ENCODE measurements at regions not wholly inside any gene's neighbourhood (a gene's known extent, or its start where the extent isn't known, plus 50 kb on each side); places are given as distances from the start of the nearest gene placed in this dataset.

DNA sequence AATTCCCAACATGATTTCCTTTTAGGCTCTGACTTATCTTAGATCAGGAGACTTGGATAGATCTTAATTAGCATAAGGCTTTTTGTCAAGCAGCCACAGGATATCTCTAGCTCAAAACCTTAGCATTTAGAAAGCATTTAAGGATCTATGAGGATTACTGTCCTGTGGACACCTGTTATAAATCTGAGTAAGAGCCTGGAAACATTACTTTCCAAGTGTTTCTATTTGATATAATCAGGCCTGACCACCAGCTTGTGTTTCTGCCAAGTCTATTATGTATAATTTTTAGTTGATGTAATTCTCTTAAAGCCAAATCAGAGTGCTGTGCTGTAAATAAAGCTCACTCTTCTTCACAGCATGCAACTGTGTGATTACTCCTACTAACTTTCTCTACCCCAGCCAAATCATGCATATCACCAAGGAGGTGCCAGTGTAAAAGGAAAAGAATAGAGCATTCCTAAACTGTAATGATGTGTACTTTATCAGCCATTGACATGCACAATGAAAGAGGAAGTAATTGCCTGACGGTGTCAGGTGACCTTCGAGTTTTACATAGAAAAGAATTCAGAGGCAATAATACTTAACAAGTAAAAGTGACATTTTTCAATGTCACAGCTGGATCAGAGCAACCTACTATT is 309.9 kb upstream of the PRMT6 start:
- no peak for TF ChIP-seq EZH2 (IDR thresholded peaks at IDR 0.05; ENCODE audit: borderline replicate concordance, insufficient read depth, low read depth, low read length, poor library complexity, severe bottlenecking)
- TF ChIP-seq, protein P1, sequence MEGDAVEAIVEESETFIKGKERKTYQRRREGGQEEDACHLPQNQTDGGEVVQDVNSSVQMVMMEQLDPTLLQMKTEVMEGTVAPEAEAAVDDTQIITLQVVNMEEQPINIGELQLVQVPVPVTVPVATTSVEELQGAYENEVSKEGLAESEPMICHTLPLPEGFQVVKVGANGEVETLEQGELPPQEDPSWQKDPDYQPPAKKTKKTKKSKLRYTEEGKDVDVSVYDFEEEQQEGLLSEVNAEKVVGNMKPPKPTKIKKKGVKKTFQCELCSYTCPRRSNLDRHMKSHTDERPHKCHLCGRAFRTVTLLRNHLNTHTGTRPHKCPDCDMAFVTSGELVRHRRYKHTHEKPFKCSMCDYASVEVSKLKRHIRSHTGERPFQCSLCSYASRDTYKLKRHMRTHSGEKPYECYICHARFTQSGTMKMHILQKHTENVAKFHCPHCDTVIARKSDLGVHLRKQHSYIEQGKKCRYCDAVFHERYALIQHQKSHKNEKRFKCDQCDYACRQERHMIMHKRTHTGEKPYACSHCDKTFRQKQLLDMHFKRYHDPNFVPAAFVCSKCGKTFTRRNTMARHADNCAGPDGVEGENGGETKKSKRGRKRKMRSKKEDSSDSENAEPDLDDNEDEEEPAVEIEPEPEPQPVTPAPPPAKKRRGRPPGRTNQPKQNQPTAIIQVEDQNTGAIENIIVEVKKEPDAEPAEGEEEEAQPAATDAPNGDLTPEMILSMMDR (IDR thresholded peaks at IDR 0.05): no peak
- intact Hi-C loops (cut with micrococcal nuclease): no loop called here
- DNase-seq: no peak
- H3K9me3 ChIP-seq (ENCODE audit: control extremely low read depth in 1 of 3, control insufficient read depth in 2 of 3, insufficient read depth in 1 of 3, low read length in 2 of 3): no peaks in the 10 kb centered on the region
- H3K4me2 ChIP-seq (replicated peaks; ENCODE audit: low read depth, low read length, poor library complexity, severe bottlenecking): no peak overlapping the region
- H3K4me3 ChIP-seq (ENCODE audit: control extremely low read depth in 1 of 5, extremely low read depth in 1 of 5, insufficient read depth in 1 of 5, low read depth in 2 of 5, low read length in 4 of 5): no peak overlapping the region
- Mint-ChIP-seq H3K4me3 (no peak overlapping the region), H3K9me3 (ENCODE audit: insufficient read depth) (no peaks in the 10 kb centered on the region), H3K27ac (no peak overlapping the region), H3K27me3 (peaks cover 9% of the 10 kb centered on the region), H3K4me1 (peaks cover 3% of the 10 kb centered on the region)
- H3K27me3 ChIP-seq (replicated peaks in 1 of 4; ENCODE audit: control extremely low read depth in 1 of 4, control insufficient read depth in 3 of 4, insufficient read depth in 4 of 4, low read length in 3 of 4): no peaks in the 10 kb centered on the region
- no peak overlapping the region for H2AFZ ChIP-seq (ENCODE audit: insufficient read depth, low read depth, low read length, poor library complexity, severe bottlenecking)
- WGBS (ENCODE audit: insufficient coverage): no CpG with 5 or more reads among the region's 2 CpGs
- ChIA-PET CTCF (no interaction called here), POLR2A (no interaction called here)
- no peaks in the 10 kb centered on the region for H3K4me1 ChIP-seq (ENCODE audit: control insufficient read depth in 2 of 2, insufficient read depth in 2 of 2, low read length in 2 of 2)
- H4K20me1 ChIP-seq (ENCODE audit: control insufficient read depth, insufficient read depth, low read length, poor library complexity, severe bottlenecking): no peaks in the 10 kb centered on the region
- H3K27ac ChIP-seq (ENCODE audit: low read length in 2 of 2): no peak overlapping the region
- no peak for ATAC-seq (ENCODE audit: low read depth)
- no peak overlapping the region for H3K9ac ChIP-seq (ENCODE audit: low read length)
- H3K79me2 ChIP-seq (ENCODE audit: control insufficient read depth, insufficient read depth, low read length): no peaks in the 10 kb centered on the region
- H3K36me3 ChIP-seq (replicated peaks in 1 of 2; ENCODE audit: control extremely low read depth in 1 of 2, control insufficient read depth in 1 of 2, extremely low read depth in 1 of 2, insufficient read depth in 2 of 2, low read length in 1 of 2): no peaks in the 10 kb centered on the region

DNA sequence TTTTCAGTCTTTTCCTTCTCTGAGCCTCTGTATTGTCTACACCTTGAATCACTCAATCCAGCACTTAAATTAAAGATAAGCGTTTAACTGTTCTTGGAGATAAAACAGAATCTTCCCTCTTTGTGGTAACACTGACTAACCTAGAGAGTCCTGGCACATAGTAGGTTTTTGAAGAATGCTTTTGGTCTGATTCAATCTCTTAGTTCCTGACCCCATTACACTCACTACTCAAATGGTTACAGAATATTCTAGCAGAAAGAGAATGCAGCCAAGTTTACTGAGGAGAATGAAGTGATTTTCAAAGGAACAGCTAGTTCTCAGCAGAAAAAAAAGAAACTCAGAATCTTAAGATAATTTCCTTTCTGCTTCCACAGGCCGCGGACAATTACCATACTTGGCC is 309.2 kb upstream of the PRMT6 start:
- Histone ChIP-seq H3K79me2 (ENCODE audit: control insufficient read depth, insufficient read depth, low read length) (no peaks in the 10 kb centered on the region), H3K27me3 (replicated peaks in 1 of 4; ENCODE audit: control extremely low read depth in 1 of 4, control insufficient read depth in 3 of 4, insufficient read depth in 4 of 4, low read length in 3 of 4) (no peaks in the 10 kb centered on the region), H3K4me3 (ENCODE audit: control extremely low read depth in 1 of 5, extremely low read depth in 1 of 5, insufficient read depth in 1 of 5, low read depth in 2 of 5, low read length in 4 of 5) (no peak overlapping the region), H3K9me3 (ENCODE audit: control extremely low read depth in 1 of 3, control insufficient read depth in 2 of 3, insufficient read depth in 1 of 3, low read length in 2 of 3) (no peaks in the 10 kb centered on the region), H3K36me3 (replicated peaks in 1 of 2; ENCODE audit: control extremely low read depth in 1 of 2, control insufficient read depth in 1 of 2, extremely low read depth in 1 of 2, insufficient read depth in 2 of 2, low read length in 1 of 2) (no peaks in the 10 kb centered on the region), H2AFZ (ENCODE audit: insufficient read depth, low read depth, low read length, poor library complexity, severe bottlenecking) (no peak overlapping the region), H3K9ac (ENCODE audit: low read length) (no peak overlapping the region), H4K20me1 (ENCODE audit: control insufficient read depth, insufficient read depth, low read length, poor library complexity, severe bottlenecking) (no peaks in the 10 kb centered on the region), H3K4me1 (ENCODE audit: control insufficient read depth in 2 of 2, insufficient read depth in 2 of 2, low read length in 2 of 2) (no peaks in the 10 kb centered on the region), H3K27ac (ENCODE audit: low read length in 2 of 2) (no peak overlapping the region), H3K4me2 (replicated peaks; ENCODE audit: low read depth, low read length, poor library complexity, severe bottlenecking) (no peak overlapping the region)
- Mint-ChIP-seq H3K27ac (no peak overlapping the region), H3K4me3 (no peak overlapping the region), H3K4me1 (peaks cover 3% of the 10 kb centered on the region), H3K9me3 (ENCODE audit: insufficient read depth) (no peaks in the 10 kb centered on the region), H3K27me3 (peaks cover 9% of the 10 kb centered on the region)
- ChIA-PET POLR2A (no interaction called here), CTCF (no interaction called here)
- DNase-seq (no peak), ATAC-seq (ENCODE audit: low read depth) (no peak)
- TF ChIP-seq EZH2 (IDR thresholded peaks at IDR 0.05; ENCODE audit: borderline replicate concordance, insufficient read depth, low read depth, low read length, poor library complexity, severe bottlenecking): no peak
- TF ChIP-seq, protein P1 (IDR thresholded peaks at IDR 0.05): no peak
- 100% methylated on average over 2 of the region's 3 CpGs for WGBS (ENCODE audit: insufficient coverage)
- intact Hi-C loops (cut with micrococcal nuclease): no loop called here
